ENCODE measurements at regions not wholly inside any gene's neighbourhood (a gene's known extent, or its start where the extent isn't known, plus 50 kb on each side); places are given as distances from the start of the nearest gene placed in this dataset.

DNA sequence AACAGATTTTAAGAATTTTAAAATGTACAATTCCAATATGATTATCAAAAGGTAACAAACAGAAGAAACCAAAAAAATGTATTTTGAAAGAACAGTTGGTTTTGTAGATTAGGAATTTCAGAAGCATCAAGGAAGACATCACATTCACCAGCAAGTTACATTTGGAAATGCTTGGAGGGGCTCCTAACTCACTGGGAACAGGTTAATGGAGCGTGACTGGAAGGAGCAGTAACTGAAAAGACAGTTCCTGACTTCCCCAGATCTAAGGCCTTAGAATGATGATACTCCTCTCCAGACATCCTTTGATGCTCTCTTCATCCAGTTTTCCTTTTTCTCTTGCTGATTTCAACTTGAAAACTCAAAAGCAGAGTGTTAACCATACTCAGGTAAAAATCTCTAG, 220.0 kb upstream of the EGLN3 start:
- no peak overlapping the region for H3K4me3 ChIP-seq (ENCODE audit: low read depth, low read length)
- DNase-seq (ENCODE audit: low read depth, low spot score), result no peak
- TF ChIP-seq, protein P1, sequence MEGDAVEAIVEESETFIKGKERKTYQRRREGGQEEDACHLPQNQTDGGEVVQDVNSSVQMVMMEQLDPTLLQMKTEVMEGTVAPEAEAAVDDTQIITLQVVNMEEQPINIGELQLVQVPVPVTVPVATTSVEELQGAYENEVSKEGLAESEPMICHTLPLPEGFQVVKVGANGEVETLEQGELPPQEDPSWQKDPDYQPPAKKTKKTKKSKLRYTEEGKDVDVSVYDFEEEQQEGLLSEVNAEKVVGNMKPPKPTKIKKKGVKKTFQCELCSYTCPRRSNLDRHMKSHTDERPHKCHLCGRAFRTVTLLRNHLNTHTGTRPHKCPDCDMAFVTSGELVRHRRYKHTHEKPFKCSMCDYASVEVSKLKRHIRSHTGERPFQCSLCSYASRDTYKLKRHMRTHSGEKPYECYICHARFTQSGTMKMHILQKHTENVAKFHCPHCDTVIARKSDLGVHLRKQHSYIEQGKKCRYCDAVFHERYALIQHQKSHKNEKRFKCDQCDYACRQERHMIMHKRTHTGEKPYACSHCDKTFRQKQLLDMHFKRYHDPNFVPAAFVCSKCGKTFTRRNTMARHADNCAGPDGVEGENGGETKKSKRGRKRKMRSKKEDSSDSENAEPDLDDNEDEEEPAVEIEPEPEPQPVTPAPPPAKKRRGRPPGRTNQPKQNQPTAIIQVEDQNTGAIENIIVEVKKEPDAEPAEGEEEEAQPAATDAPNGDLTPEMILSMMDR (IDR thresholded peaks at IDR 0.05; ENCODE audit: low read depth, low read length), result no peak
- in situ Hi-C loops (cut with HindIII; ENCODE audit: low sequenced_read_pairs), result no loop called here

DNA sequence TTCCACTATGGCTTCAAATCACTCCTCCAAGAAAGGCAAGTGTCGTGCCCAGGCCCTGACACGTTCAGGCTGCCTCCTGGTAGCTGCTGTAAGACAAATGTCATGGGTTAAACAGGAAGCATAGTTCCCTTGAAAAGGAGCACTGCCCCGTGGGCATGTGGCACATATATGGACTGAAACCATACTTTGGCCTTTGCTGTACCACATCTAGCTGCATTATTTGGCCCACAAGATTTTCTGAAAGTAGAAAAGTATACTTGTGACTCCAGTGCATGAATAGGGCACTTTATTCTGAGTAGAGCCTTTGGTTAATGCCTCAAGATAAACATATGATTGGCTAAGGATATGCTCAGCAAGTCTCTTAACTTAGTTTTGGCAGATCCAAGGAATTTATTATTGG, 218.7 kb upstream of the EGLN3 start:
- no peak overlapping the region for H3K4me3 ChIP-seq (ENCODE audit: low read depth, low read length)
- no peak for DNase-seq (ENCODE audit: low read depth, low spot score)
- TF ChIP-seq, protein P1 (IDR thresholded peaks at IDR 0.05; ENCODE audit: low read depth, low read length), result no peak
- in situ Hi-C loops (cut with HindIII; ENCODE audit: low sequenced_read_pairs), result no loop called here

DNA sequence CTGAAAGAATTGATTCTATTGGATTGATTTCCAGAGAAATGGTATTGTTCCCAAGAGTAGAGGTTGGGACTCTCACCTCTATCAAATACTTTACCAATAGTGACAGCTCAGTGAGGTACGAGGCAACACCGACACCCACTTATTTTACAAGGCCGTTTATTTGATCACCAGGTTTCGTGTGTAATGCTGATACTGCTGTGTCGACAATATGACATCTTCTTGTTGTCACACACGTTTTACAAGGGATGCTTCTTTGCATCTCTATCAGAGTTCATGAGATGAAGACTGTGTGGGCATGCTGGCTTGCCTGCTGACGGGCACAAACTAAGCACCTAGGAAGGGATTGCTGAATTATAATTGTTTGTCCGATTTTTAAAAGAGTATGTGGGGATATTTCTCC, 217.8 kb upstream of the EGLN3 start:
- TF ChIP-seq, protein P1 (IDR thresholded peaks at IDR 0.05; ENCODE audit: low read depth, low read length), result no peak
- H3K4me3 ChIP-seq (ENCODE audit: low read depth, low read length), result no peak overlapping the region
- DNase-seq (ENCODE audit: low read depth, low spot score), result no peak
- in situ Hi-C loops (cut with HindIII; ENCODE audit: low sequenced_read_pairs), result no loop called here

DNA sequence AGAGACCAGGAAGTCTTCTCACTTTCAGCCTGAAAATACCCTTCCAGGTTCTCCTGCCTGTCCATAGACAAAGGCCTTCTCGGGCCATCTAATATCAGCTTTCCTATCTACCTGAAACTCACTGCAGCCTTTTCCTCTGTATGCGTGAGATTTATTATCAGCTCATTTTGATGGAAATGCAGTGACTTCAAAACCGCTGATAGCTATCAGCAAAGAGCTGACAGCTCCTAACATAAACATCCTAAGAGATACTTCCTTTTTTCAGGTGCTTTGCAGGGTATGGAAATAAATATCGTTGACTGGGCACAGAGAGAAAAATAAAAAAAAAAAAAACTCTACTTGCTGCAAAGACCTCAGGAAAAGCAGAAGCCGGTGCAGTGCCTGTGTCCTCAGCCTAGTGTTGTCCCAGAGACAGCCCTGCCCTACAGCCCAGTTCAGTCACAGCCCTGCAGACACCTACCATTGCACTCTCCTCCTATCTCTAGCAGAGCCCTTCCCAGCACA, 215.0 kb upstream of the EGLN3 start:
- TF ChIP-seq, protein P1 (IDR thresholded peaks at IDR 0.05; ENCODE audit: low read depth, low read length), result no peak
- in situ Hi-C loops (cut with HindIII; ENCODE audit: low sequenced_read_pairs), result no loop called here
- no peak for DNase-seq (ENCODE audit: low read depth, low spot score)
- no peak overlapping the region for H3K4me3 ChIP-seq (ENCODE audit: low read depth, low read length)

DNA sequence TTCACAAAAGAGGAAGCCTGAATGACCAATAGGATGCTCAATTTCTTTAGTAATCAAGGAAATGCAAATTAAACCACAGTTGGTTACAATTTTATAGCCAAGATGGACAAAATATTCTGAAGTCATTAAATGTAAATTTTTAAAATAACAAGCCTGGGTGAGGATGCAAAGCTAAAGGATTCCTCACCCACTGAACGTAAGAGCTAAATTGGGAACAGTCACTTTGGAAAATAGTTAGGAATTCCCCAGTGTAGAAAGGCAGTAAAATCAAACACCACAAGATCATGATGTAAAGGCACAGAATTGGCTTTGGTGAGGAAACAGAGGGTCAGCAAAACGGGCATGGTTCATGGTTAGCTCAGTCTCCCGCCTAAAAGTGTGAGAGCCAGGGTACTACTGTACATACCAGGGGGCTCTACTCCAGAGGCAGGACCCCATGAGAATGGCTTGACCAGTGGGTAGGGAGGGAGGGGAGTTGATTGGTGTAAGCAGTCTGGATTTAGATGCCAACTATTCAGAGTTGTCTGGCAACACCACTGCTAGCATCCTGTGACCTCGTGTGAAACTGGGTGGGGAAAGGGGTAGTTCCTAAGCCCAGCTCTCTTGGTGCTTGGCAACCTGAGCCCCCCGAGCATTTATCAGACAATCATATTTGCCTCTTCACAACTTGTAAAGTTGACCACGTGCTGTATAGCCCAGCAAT, 213.4 kb upstream of the EGLN3 start:
- no peak overlapping the region for H3K4me3 ChIP-seq (ENCODE audit: low read depth, low read length)
- in situ Hi-C loops (cut with HindIII; ENCODE audit: low sequenced_read_pairs), result no loop called here
- TF ChIP-seq, protein P1 (IDR thresholded peaks at IDR 0.05; ENCODE audit: low read depth, low read length), result no peak
- DNase-seq (ENCODE audit: low read depth, low spot score), result no peak

DNA sequence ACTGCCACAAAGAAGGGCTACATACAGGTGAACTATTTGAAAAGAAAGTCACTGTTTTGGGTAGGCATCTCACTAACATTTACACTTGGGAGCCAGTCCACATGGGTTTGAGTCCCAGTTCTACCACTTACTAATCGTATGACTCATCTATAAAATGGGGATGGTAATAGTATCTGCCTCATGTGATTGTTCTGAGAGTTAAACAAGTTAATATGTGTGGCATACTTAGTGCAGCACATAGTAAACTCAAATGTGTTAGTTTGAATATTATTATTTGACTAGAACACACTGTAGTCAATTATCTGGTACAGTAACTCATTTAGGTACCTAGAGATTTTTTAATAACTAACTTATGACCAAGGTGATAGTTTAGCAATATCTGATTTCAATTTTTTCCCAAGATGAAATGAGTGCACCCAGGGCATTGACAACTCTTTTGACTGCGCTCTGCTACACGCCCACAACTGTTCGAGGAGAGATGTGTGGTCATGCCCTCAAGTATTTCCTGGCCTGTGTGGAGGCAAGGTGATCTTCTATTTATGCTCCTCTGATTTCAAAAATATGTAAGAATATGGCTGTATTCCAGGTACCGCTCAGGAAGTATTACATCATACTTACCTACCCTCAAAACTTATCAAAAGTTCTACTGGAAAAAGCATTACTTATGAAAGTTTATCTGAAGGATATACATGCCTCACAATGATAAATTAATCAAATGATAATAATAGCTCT, 210.6 kb upstream of the EGLN3 start:
- no peak for DNase-seq (ENCODE audit: low read depth, low spot score)

More for the DNA sequence above, 210.6 kb upstream of the EGLN3 start:
- TF ChIP-seq, protein P1 (IDR thresholded peaks at IDR 0.05; ENCODE audit: low read depth, low read length), result no peak
- no peak overlapping the region for H3K4me3 ChIP-seq (ENCODE audit: low read depth, low read length)
- in situ Hi-C loops (cut with HindIII; ENCODE audit: low sequenced_read_pairs), result no loop called here
